ENCODE measurements at regions not wholly inside any gene's neighbourhood (a gene's known extent, or its start where the extent isn't known, plus 50 kb on each side); places are given as distances from the start of the nearest gene placed in this dataset.

GRCh38 chr13:84670245-84670644 is 788.0 kb upstream of the SLITRK1 start:
- no peak for TF ChIP-seq CTCF (IDR thresholded peaks at IDR 0.05)

GRCh38 chr13:84668637-84669036 is 786.4 kb upstream of the SLITRK1 start:
- no peak for TF ChIP-seq CTCF (IDR thresholded peaks at IDR 0.05)

GRCh38 chr13:84662491-84662890 is 780.2 kb upstream of the SLITRK1 start:
- no peak for TF ChIP-seq CTCF (IDR thresholded peaks at IDR 0.05)

GRCh38 chr13:84661718-84662117 is 779.4 kb upstream of the SLITRK1 start:
- no peak for TF ChIP-seq CTCF (IDR thresholded peaks at IDR 0.05)

- TF ChIP-seq CTCF (IDR thresholded peaks at IDR 0.05): no peak
These were observed 777.0 kb upstream of the SLITRK1 start for GRCh38 chr13:84659359-84659661.

GRCh38 chr13:84658491-84659358 is 776.5 kb upstream of the SLITRK1 start:
- no peak for TF ChIP-seq CTCF (IDR thresholded peaks at IDR 0.05)

GRCh38 chr13:84655677-84656076 is 773.4 kb upstream of the SLITRK1 start:
- no peak for TF ChIP-seq CTCF (IDR thresholded peaks at IDR 0.05)

Measured in LNCAP (cell line).